K562 (cell line): ENCODE measurements at regions not wholly inside any gene's neighbourhood (a gene's known extent, or its start where the extent isn't known, plus 50 kb on each side); places are given as distances from the start of the nearest gene placed in this dataset.

Source experiments
- ATAC-seq: fragments of 200-7000 bp; cut with Tn5 transposase; 3 replicates; pipeline ENCODE4 v1.9.1; 2020; ENCODE audit warnings: moderate library complexity
- BruUV-seq: library from RNA; stranded (reverse); fragments of 400-500 nt; replicated peaks from 2 replicates; lab custom pipeline; 2021; lab: Mats Ljungman, UMichigan
- CTCF ChIA-PET: fragments of 300-600 bp; formaldehyde crosslinking; extraction: SDS; loops from one replicate; lab custom pipeline; 2021; ENCODE audit warnings: low intra/inter-chr PET ratio; lab: Yijun Ruan, JAX
- POLR2A ChIA-PET: fragments of 300-600, 350-650 bp; sonication (Branson Sonifier 250); formaldehyde crosslinking; extraction: SDS; loops from one replicate; lab custom pipeline; 2021; ENCODE audit warnings: antibody characterized with exemption, inconsistent platforms; lab: Yijun Ruan, JAX
- DNase-seq, 4 experiments: peaks; one replicate each; pipeline versions ENCODE4 v3.0.0 to v3.0.0-alpha.2; 2011 to 2018; ENCODE audit warnings: low spot score in 3 of 4, mixed read lengths in 3 of 4; ENCODE audit errors: extremely low read depth in 1 of 4
- FAIRE-seq: peaks from 2 replicates; lab custom pipeline; 2011; peaks lifted over from hg19 to GRCh38; lab: Jason Lieb, UNC
- H2AFZ ChIP-seq: 2 replicates; pipeline ENCODE4 v1.6.0; 2011; ENCODE audit warnings: low read depth, low read length, control low read depth, inconsistent platforms
- H3K27ac ChIP-seq: fragments of 200-600 bp; 3 replicates; pipeline ENCODE4 v1.8.0; 2011; ENCODE audit warnings: low read depth, mild to moderate bottlenecking, control low read depth, inconsistent platforms, low read length, moderate library complexity, mixed read lengths; ENCODE audit errors: extremely low read depth
- H3K27me3 ChIP-seq, 2 experiments: fragments of 300-600 bp in 1 of 2; 2 replicates in 1 of 2; 3 replicates in 1 of 2; pipeline versions ENCODE4 v1.6.0 to v1.8.0; 2011; ENCODE audit warnings: inconsistent platforms in 2 of 2, low read length in 2 of 2, mild to moderate bottlenecking in 1 of 2, mixed read lengths in 1 of 2, moderate library complexity in 1 of 2; ENCODE audit not compliant: control insufficient read depth in 2 of 2, insufficient read depth in 2 of 2
- H3K36me3 ChIP-seq: fragments of 300-600 bp; 3 replicates; pipeline ENCODE4 v1.8.0; 2011; ENCODE audit warnings: mild to moderate bottlenecking, low read length, inconsistent platforms; ENCODE audit not compliant: control insufficient read depth, insufficient read depth
- H3K4me1 ChIP-seq, 2 experiments: fragments of 200-600 bp in 1 of 2; replicated peaks in 1 of 2; 2 replicates in 1 of 2; 3 replicates in 1 of 2; pipeline versions ENCODE4 v1.5.1 to v1.8.0; 2011; ENCODE audit warnings: inconsistent platforms in 2 of 2, low read length in 2 of 2, mild to moderate bottlenecking in 1 of 2, mixed read lengths in 1 of 2, moderate library complexity in 1 of 2; ENCODE audit not compliant: control insufficient read depth in 2 of 2, insufficient read depth in 2 of 2
- H3K4me2 ChIP-seq: 2 replicates; pipeline ENCODE4 v1.6.1; 2011; ENCODE audit warnings: low read length, control low read depth, inconsistent platforms, mixed read lengths; ENCODE audit not compliant: insufficient read depth
- H3K4me3 ChIP-seq: fragments of 200-600 bp; sonication (generic), shearing (Covaris generic); 2 replicates; pipeline ENCODE4 v1.5.1; 2016; ENCODE audit warnings: control low read depth, inconsistent platforms
- H3K79me2 ChIP-seq: fragments of 200-600 bp; 3 replicates; pipeline ENCODE4 v1.8.0; 2011; ENCODE audit warnings: low read length, inconsistent platforms; ENCODE audit not compliant: control insufficient read depth, insufficient read depth
- H3K9ac ChIP-seq, 2 experiments: 2 replicates each; pipeline versions ENCODE4 v1.6.0 to v1.6.1; 2011; ENCODE audit warnings: low read depth in 2 of 2, low read length in 2 of 2, control low read depth in 1 of 2, inconsistent platforms in 1 of 2, mild to moderate bottlenecking in 1 of 2, mixed read lengths in 1 of 2; ENCODE audit not compliant: insufficient read depth in 1 of 2
- H3K9me1 ChIP-seq: one replicate; pipeline ENCODE4 v1.6.0; 2011; ENCODE audit warnings: inconsistent platforms, mild to moderate bottlenecking, low read length, moderate library complexity; ENCODE audit not compliant: control insufficient read depth, insufficient read depth
- H3K9me3 ChIP-seq: replicated peaks from 2 replicates; pipeline ENCODE4 v1.5.1; 2011; ENCODE audit warnings: low read depth, low read length, inconsistent platforms; ENCODE audit not compliant: control insufficient read depth, insufficient read depth
- H4K20me1 ChIP-seq: replicated peaks from 2 replicates; pipeline ENCODE4 v1.6.1; 2011; ENCODE audit warnings: low read length, inconsistent platforms, mixed read lengths; ENCODE audit not compliant: control insufficient read depth, insufficient read depth
- FOXK1 ChIP-seq: sonication (generic); formaldehyde crosslinking; IDR thresholded peaks from 2 replicates; pipeline ENCODE4 v1.8.0; 2022; ENCODE audit warnings: missing genetic modification reagents, mild to moderate bottlenecking, borderline replicate concordance
- HLTF ChIP-seq: fragments of 450-650 bp; IDR thresholded peaks from 2 replicates; pipeline ENCODE4 v1.6.1; 2016
- HSF4 ChIP-seq: fragments of 250-450 bp; sonication (Bioruptor Pico); IDR thresholded peaks from 2 replicates; pipeline ENCODE4 v2.1.2; 2022; ENCODE audit warnings: mild to moderate bottlenecking, moderate library complexity, borderline replicate concordance
- MECOM ChIP-seq: fragments of 250-450 bp; sonication (Bioruptor Pico); IDR thresholded peaks from 2 replicates; pipeline ENCODE4 v1.8.0; 2022; ENCODE audit warnings: inconsistent platforms
- MYC ChIP-seq, 2 experiments: fragments of 250-450 bp in 1 of 2; sonication (Bioruptor Pico) in 1 of 2; IDR thresholded peaks; 2 replicates each; pipeline versions ENCODE4 v1.5.1 to v1.6.1; 2012 to 2021; ENCODE audit warnings: low read depth in 2 of 2, borderline replicate concordance in 1 of 2, improper control_type of control experiment in 1 of 2, low read length in 1 of 2, mild to moderate bottlenecking in 1 of 2, moderate library complexity in 1 of 2
- NFXL1 ChIP-seq: fragments of 450-650 bp; formaldehyde crosslinking; IDR thresholded peaks from 2 replicates; pipeline ENCODE4 v1.4.0; 2021; ENCODE audit warnings: mild to moderate bottlenecking
- PHTF2 ChIP-seq: fragments of 250-450 bp; sonication (Bioruptor Pico); IDR thresholded peaks from 2 replicates; pipeline ENCODE4 v1.5.0; 2021; ENCODE audit warnings: mild to moderate bottlenecking
- PTRF ChIP-seq: fragments of 450-650 bp; IDR thresholded peaks from 2 replicates; pipeline ENCODE4 v1.6.1; 2016; ENCODE audit warnings: mild to moderate bottlenecking, missing genetic modification characterization, missing compliant biosample characterization
- RB1 ChIP-seq: fragments of 450-650 bp; IDR thresholded peaks from 2 replicates; pipeline ENCODE4 v1.6.1; 2017; ENCODE audit warnings: low read depth, mild to moderate bottlenecking
- RBM15 ChIP-seq: fragments of 200-400 bp; formaldehyde crosslinking; IDR thresholded peaks from 2 replicates; pipeline ENCODE4 v1.6.1; 2018; ENCODE audit warnings: mild to moderate bottlenecking, low read length, moderate library complexity; ENCODE audit not compliant: insufficient read depth
- SMARCB1 ChIP-seq: IDR thresholded peaks from 2 replicates; pipeline ENCODE4 v1.6.1; 2011; ENCODE audit warnings: improper control_type of control experiment, low read depth; ENCODE audit not compliant: insufficient read length
- SP1 ChIP-seq: sonication (generic); formaldehyde crosslinking; IDR thresholded peaks from 2 replicates; pipeline ENCODE4 v1.8.1; 2022; ENCODE audit warnings: mild to moderate bottlenecking, missing genetic modification reagents
- XRCC3 ChIP-seq: fragments of 450-650 bp; IDR thresholded peaks from 2 replicates; pipeline ENCODE4 v1.6.1; 2017; ENCODE audit warnings: mild to moderate bottlenecking, moderate library complexity
- ZC3H4 ChIP-seq: sonication (generic); formaldehyde crosslinking; IDR thresholded peaks from 2 replicates; pipeline ENCODE4 v1.9.0; 2021; ENCODE audit warnings: missing genetic modification reagents, borderline replicate concordance
- ZNF444 ChIP-seq: fragments of 250-450 bp; sonication (Bioruptor Pico); IDR thresholded peaks from 2 replicates; pipeline ENCODE4 v1.4.0; 2020; ENCODE audit warnings: mild to moderate bottlenecking, moderate library complexity
- ZNF785 ChIP-seq: fragments of 250-450 bp; sonication (Bioruptor Pico); IDR thresholded peaks from 2 replicates; pipeline ENCODE4 v1.4.0; 2020; ENCODE audit warnings: mild to moderate bottlenecking
- WGBS: fragments of 100-300 bp; shearing (Covaris generic); methylation state at CpG from one replicate; pipeline ENCODE4 v1.1.6; 2016; ENCODE audit warnings: low coverage, mixed read lengths; ENCODE audit not compliant: insufficient coverage; ENCODE audit errors: missing lambda C conversion rate; 5-methylcytosine and 5-hydroxymethylcytosine counted together
- in situ Hi-C: fragments of 300-500 bp; cut with MboI; formaldehyde crosslinking; loops from 4 replicates; pipeline ENCODE4 v1.15.0; 2018; ENCODE audit warnings: inconsistent platforms, mixed read lengths
- intact Hi-C: fragments of 100-400 bp; cut with micrococcal nuclease; formaldehyde crosslinking; loops from 2 replicates; pipeline ENCODE4 v1.14.2; 2022
- TF ChIP-seq, protein P1 (sequence below): fragments of 450-650 bp; IDR thresholded peaks from 2 replicates; pipeline ENCODE4 v1.6.1; 2016; ENCODE audit warnings: missing biosample characterization, missing genetic modification characterization
- TF ChIP-seq, protein P2 (sequence below): sonication (generic); formaldehyde crosslinking; IDR thresholded peaks from 2 replicates; pipeline ENCODE4 v1.8.0; 2022; ENCODE audit warnings: missing genetic modification reagents, mild to moderate bottlenecking, moderate library complexity, borderline replicate concordance
- TF ChIP-seq, protein P3 (sequence below): fragments of 450-650 bp; formaldehyde crosslinking; IDR thresholded peaks from 2 replicates; pipeline ENCODE4 v1.4.0; 2020; ENCODE audit warnings: mild to moderate bottlenecking, moderate library complexity
- TF ChIP-seq, protein P4 (sequence below): fragments of 450-650 bp; IDR thresholded peaks from 2 replicates; pipeline ENCODE4 v1.6.1; 2016; ENCODE audit warnings: borderline replicate concordance

DNA sequence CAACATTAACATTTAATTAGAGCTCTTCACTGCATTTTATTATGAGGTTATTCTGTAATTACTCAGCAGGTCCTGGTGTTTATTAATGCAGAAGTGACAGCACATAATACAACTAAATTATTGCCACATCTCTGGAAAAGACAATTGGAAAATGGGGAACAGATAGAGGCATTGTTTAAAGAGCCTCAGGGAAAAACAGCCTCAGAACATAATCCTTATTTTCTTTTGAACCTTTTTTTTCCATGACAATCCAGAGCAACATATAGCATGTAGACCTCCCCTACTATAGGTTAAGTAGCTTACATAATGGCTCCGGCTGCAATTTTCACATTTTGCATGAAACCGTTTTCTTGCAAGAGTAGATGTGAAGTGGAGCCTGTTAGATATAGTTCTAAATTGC is 87.2 kb downstream of the RMI1 start:
- no peak for ATAC-seq
- in situ Hi-C loops (no loop called here), intact Hi-C loops (no loop called here)
- no peaks in the 10 kb centered on the region for H3K9me3 ChIP-seq
- WGBS, result 0% methylated on average over 2 of the region's 2 CpGs
- no peak for TF ChIP-seq MYC (IDR thresholded peaks at IDR 0.05; ENCODE audit: low read depth, low read length)
- no peak for TF ChIP-seq MYC (CRISPR knock-in tag; IDR thresholded peaks at IDR 0.05; ENCODE audit: borderline replicate concordance, low read depth)
- TF ChIP-seq, protein P1, sequence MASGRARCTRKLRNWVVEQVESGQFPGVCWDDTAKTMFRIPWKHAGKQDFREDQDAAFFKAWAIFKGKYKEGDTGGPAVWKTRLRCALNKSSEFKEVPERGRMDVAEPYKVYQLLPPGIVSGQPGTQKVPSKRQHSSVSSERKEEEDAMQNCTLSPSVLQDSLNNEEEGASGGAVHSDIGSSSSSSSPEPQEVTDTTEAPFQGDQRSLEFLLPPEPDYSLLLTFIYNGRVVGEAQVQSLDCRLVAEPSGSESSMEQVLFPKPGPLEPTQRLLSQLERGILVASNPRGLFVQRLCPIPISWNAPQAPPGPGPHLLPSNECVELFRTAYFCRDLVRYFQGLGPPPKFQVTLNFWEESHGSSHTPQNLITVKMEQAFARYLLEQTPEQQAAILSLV (tag), result no peak
- no peak for TF ChIP-seq PHTF2 (CRISPR knock-in tag)
- TF ChIP-seq NFXL1 (CRISPR knock-in tag), result no peak
- TF ChIP-seq, protein P2, sequence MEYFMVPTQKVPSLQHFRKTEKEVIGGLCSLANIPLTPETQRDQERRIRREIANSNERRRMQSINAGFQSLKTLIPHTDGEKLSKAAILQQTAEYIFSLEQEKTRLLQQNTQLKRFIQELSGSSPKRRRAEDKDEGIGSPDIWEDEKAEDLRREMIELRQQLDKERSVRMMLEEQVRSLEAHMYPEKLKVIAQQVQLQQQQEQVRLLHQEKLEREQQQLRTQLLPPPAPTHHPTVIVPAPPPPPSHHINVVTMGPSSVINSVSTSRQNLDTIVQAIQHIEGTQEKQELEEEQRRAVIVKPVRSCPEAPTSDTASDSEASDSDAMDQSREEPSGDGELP (CRISPR knock-in tag), result no peak
- no peak for TF ChIP-seq HLTF
- TF ChIP-seq, protein P3, sequence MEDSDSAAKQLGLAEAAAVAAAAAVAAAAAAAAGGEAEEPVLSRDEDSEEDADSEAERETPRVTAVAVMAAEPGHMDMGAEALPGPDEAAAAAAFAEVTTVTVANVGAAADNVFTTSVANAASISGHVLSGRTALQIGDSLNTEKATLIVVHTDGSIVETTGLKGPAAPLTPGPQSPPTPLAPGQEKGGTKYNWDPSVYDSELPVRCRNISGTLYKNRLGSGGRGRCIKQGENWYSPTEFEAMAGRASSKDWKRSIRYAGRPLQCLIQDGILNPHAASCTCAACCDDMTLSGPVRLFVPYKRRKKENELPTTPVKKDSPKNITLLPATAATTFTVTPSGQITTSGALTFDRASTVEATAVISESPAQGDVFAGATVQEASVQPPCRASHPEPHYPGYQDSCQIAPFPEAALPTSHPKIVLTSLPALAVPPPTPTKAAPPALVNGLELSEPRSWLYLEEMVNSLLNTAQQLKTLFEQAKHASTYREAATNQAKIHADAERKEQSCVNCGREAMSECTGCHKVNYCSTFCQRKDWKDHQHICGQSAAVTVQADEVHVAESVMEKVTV (CRISPR knock-in tag), result no peak
- no peak for TF ChIP-seq SMARCB1
- TF ChIP-seq FOXK1 (CRISPR knock-in tag), result no peak
- no peak for TF ChIP-seq HSF4
- TF ChIP-seq PTRF (tag), result no peak
- TF ChIP-seq ZNF785, result no peak
- no peak for TF ChIP-seq ZC3H4
- no peak for TF ChIP-seq XRCC3
- TF ChIP-seq ZNF444 (CRISPR knock-in tag), result no peak
- TF ChIP-seq RB1, result no peak
- no peak for TF ChIP-seq SP1 (CRISPR knock-in tag)
- TF ChIP-seq, protein P4, sequence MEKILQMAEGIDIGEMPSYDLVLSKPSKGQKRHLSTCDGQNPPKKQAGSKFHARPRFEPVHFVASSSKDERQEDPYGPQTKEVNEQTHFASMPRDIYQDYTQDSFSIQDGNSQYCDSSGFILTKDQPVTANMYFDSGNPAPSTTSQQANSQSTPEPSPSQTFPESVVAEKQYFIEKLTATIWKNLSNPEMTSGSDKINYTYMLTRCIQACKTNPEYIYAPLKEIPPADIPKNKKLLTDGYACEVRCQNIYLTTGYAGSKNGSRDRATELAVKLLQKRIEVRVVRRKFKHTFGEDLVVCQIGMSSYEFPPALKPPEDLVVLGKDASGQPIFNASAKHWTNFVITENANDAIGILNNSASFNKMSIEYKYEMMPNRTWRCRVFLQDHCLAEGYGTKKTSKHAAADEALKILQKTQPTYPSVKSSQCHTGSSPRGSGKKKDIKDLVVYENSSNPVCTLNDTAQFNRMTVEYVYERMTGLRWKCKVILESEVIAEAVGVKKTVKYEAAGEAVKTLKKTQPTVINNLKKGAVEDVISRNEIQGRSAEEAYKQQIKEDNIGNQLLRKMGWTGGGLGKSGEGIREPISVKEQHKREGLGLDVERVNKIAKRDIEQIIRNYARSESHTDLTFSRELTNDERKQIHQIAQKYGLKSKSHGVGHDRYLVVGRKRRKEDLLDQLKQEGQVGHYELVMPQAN, result no peak
- no peak for TF ChIP-seq RBM15
- TF ChIP-seq MECOM (CRISPR knock-in tag), result no peak
- FAIRE-seq, result no peak
- ChIA-PET CTCF (no interaction called here), POLR2A (no interaction called here)
- no peaks in the 10 kb centered on the region for H3K36me3 ChIP-seq
- no peaks in the 10 kb centered on the region; a peak in 1 of 5 replicates for H3K27me3 ChIP-seq
- H3K4me1 ChIP-seq, result no peaks in the 10 kb centered on the region
- H4K20me1 ChIP-seq, result no peaks in the 10 kb centered on the region
- no peak overlapping the region for H3K9ac ChIP-seq
- no peak for DNase-seq
- H3K9me1 ChIP-seq, result no peaks in the 10 kb centered on the region
- BruUV-seq, result no TSS peak
- H3K4me2 ChIP-seq, result no peak overlapping the region
- H3K27ac ChIP-seq, result no peak overlapping the region
- H3K4me3 ChIP-seq, result no peak overlapping the region
- no peak overlapping the region for H2AFZ ChIP-seq
- no peaks in the 10 kb centered on the region for H3K79me2 ChIP-seq
